ENCODE measurements at regions not wholly inside any gene's neighbourhood (a gene's known extent, or its start where the extent isn't known, plus 50 kb on each side); places are given as distances from the start of the nearest gene placed in this dataset.

GRCh38 chr12:90399357-90399756, 555.6 kb downstream of the CCER1 start:
- TF ChIP-seq CTCF (IDR thresholded peaks at IDR 0.05) (no peak), POLR2A (IDR thresholded peaks at IDR 0.05) (no peak)
